B cell (primary cell): ENCODE measurements at regions not wholly inside any gene's neighbourhood (a gene's known extent, or its start where the extent isn't known, plus 50 kb on each side); places are given as distances from the start of the nearest gene placed in this dataset.

ENCODE experiments used
- ATAC-seq: fragments of 200-7000 bp; cut with Tn5 transposase; one replicate; pipeline ENCODE4 v1.10.0; 2021; ENCODE audit warnings: low read depth, mild to moderate bottlenecking, moderate number of reproducible peaks, moderate library complexity
- CTCF ChIA-PET: fragments of 350-600 bp; sonication (Branson Sonifier 250); formaldehyde crosslinking; loops from one replicate; lab custom pipeline; 2021; ENCODE audit warnings: antibody characterized with exemption, inconsistent platforms; lab: Charles Lee
- POLR2A ChIA-PET: fragments of 350-600 bp; sonication (Branson Sonifier 250); formaldehyde crosslinking; loops from one replicate; lab custom pipeline; 2021; ENCODE audit warnings: antibody characterized with exemption; lab: Charles Lee
- DNase-seq: peaks from one replicate; pipeline ENCODE4 v3.0.0; 2013
- H2AFZ ChIP-seq: 2 replicates; pipeline ENCODE4 v1.6.1; 2012; ENCODE audit warnings: mild to moderate bottlenecking, low read depth, low read length; ENCODE audit not compliant: insufficient read depth, poor library complexity, severe bottlenecking
- H3K27ac ChIP-seq, 2 donors: 1 replicate in 1 of 2; 2 replicates in 1 of 2; pipeline ENCODE4 v1.5.1; 2012 to 2013; ENCODE audit warnings: low read length in 2 of 2, mild to moderate bottlenecking in 2 of 2, moderate library complexity in 1 of 2
- H3K27me3 ChIP-seq, 4 experiments: fragments of 200-600 bp in 1 of 4; sonication (generic) in 1 of 4; replicated peaks in 1 of 4; 1 replicate in 2 of 4; 2 replicates in 2 of 4; pipeline versions ENCODE4 v1.6.1 to v1.7.0; 2013 to 2016; ENCODE audit warnings: low read length in 3 of 4, mild to moderate bottlenecking in 2 of 4, mixed read lengths in 1 of 4, moderate library complexity in 1 of 4; ENCODE audit not compliant: insufficient read depth in 4 of 4, control insufficient read depth in 3 of 4; ENCODE audit errors: control extremely low read depth in 1 of 4
- H3K36me3 ChIP-seq, 2 experiments: replicated peaks in 1 of 2; 1 replicate in 1 of 2; 2 replicates in 1 of 2; pipeline versions ENCODE4 v1.6.1 to v1.7.1; 2013; ENCODE audit warnings: low read length in 1 of 2; ENCODE audit not compliant: insufficient read depth in 2 of 2, control insufficient read depth in 1 of 2; ENCODE audit errors: control extremely low read depth in 1 of 2, extremely low read depth in 1 of 2
- H3K4me1 ChIP-seq, 2 donors: fragments of 200-600 bp in 1 of 2; sonication (generic) in 1 of 2; 1 replicate in 1 of 2; 2 replicates in 1 of 2; pipeline versions ENCODE4 v1.5.1 to v1.6.1; 2013 to 2017; ENCODE audit warnings: low read length in 2 of 2; ENCODE audit not compliant: control insufficient read depth in 2 of 2, insufficient read depth in 2 of 2
- H3K4me2 ChIP-seq: replicated peaks from 2 replicates; pipeline ENCODE3; 2012; ENCODE audit warnings: mild to moderate bottlenecking, low read depth, low read length; ENCODE audit not compliant: poor library complexity, severe bottlenecking
- H3K4me3 ChIP-seq, 5 experiments: fragments of 200-600 bp in 1 of 5; sonication (generic) in 1 of 5; 1 replicate in 3 of 5; 2 replicates in 2 of 5; pipeline versions ENCODE4 v1.5.1 to v1.7.0; 2011 to 2016; ENCODE audit warnings: low read length in 4 of 5, mild to moderate bottlenecking in 4 of 5, low read depth in 2 of 5, control low read depth in 1 of 5, moderate library complexity in 1 of 5; ENCODE audit not compliant: insufficient read depth in 1 of 5; ENCODE audit errors: control extremely low read depth in 1 of 5, extremely low read depth in 1 of 5
- H3K79me2 ChIP-seq: fragments of 200-600 bp; sonication (generic); one replicate; pipeline ENCODE4 v1.6.0; 2016; ENCODE audit warnings: low read length; ENCODE audit not compliant: control insufficient read depth, insufficient read depth
- H3K9ac ChIP-seq: fragments of 200-600 bp; sonication (generic); 2 replicates; pipeline ENCODE4 v1.6.1; 2017; ENCODE audit warnings: mild to moderate bottlenecking, low read length, moderate library complexity
- H3K9me3 ChIP-seq, 3 donors: one replicate each; pipeline versions ENCODE4 v1.6.1 to v1.7.1; 2013; ENCODE audit warnings: low read length in 2 of 3; ENCODE audit not compliant: control insufficient read depth in 2 of 3, insufficient read depth in 1 of 3; ENCODE audit errors: control extremely low read depth in 1 of 3
- H4K20me1 ChIP-seq: 2 replicates; pipeline ENCODE4 v1.6.0; 2012; ENCODE audit warnings: mild to moderate bottlenecking, low read length; ENCODE audit not compliant: insufficient read depth, control insufficient read depth, poor library complexity, severe bottlenecking
- H3K27ac Mint-ChIP-seq: one replicate; pipeline ENCODE4 v1.8.0; 2021; ENCODE audit warnings: mixed read lengths
- H3K27me3 Mint-ChIP-seq: one replicate; pipeline ENCODE4 v1.8.0; 2021; ENCODE audit warnings: mixed read lengths
- H3K4me1 Mint-ChIP-seq: one replicate; pipeline ENCODE4 v1.8.0; 2021; ENCODE audit warnings: mixed read lengths
- H3K4me3 Mint-ChIP-seq: one replicate; pipeline ENCODE4 v1.8.0; 2021; ENCODE audit warnings: mixed read lengths
- H3K9me3 Mint-ChIP-seq: one replicate; pipeline ENCODE4 v1.8.0; 2022; ENCODE audit warnings: mixed read lengths; ENCODE audit not compliant: insufficient read depth
- EZH2 ChIP-seq: IDR thresholded peaks from 2 replicates; pipeline ENCODE4 v1.6.1; 2012; ENCODE audit warnings: borderline replicate concordance, low read depth, mild to moderate bottlenecking, moderate library complexity, low read length; ENCODE audit not compliant: insufficient read depth, poor library complexity, severe bottlenecking
- WGBS: methylation state at CpG from one replicate; pipeline ENCODE4 v1.1.5; 2013; ENCODE audit warnings: missing lambda C conversion rate; ENCODE audit not compliant: insufficient coverage; 5-methylcytosine and 5-hydroxymethylcytosine counted together
- intact Hi-C: fragments of 100-400 bp; cut with micrococcal nuclease; formaldehyde crosslinking; loops from one replicate; pipeline ENCODE4 v1.10.0; 2022
- TF ChIP-seq, protein P1 (sequence below): fragments of 200-600 bp; IDR thresholded peaks from one replicate; pipeline ENCODE4 v1.8.0; 2022; ENCODE audit warnings: antibody characterized with exemption, mild to moderate bottlenecking

DNA sequence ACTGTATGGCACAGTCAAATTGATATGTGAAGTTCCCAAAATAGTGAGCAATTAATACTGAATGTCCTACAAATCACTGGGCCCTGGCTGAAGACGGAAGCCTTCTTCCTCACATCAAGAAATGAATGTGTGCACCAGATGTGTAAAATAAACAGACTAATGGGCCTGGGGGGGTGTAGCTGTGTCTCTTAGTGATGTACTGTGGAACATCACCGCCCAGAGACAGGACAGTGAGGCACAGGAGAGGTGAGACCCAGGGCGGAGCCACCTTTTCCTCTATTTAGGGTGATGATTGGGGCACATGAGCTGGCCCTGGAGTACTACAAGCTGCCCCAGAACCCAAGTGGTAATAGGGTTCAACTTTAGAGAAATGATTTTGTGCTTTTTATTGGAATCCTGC is 368.5 kb upstream of the ARID1B start:
- H3K27me3 Mint-ChIP-seq = peaks cover 4% of the 10 kb centered on the region
- H3K36me3 ChIP-seq = no peaks in the 10 kb centered on the region
- H3K27ac ChIP-seq = no peak overlapping the region
- no peak overlapping the region for H2AFZ ChIP-seq
- no peak overlapping the region for H3K4me3 ChIP-seq
- H3K4me1 Mint-ChIP-seq = no peaks in the 10 kb centered on the region
- H3K4me3 Mint-ChIP-seq = no peak overlapping the region
- no peak for DNase-seq
- no peaks in the 10 kb centered on the region for H3K27me3 ChIP-seq
- CTCF ChIA-PET = interaction anchor here (0.6 kb wide), 1 partner anchor 592 kb away, joined by 3 read pairs; no protein-coding TSS in a partner anchor
- no peaks in the 10 kb centered on the region for H3K4me1 ChIP-seq
- no peak for ATAC-seq
- POLR2A ChIA-PET = no interaction called here
- WGBS = 85% methylated on average over 2 of the region's 3 CpGs
- peaks cover 0 to 3% (median 3%) of the 10 kb centered on the region in 3 donors for H3K9me3 ChIP-seq
- H4K20me1 ChIP-seq = no peaks in the 10 kb centered on the region
- H3K9ac ChIP-seq = no peak overlapping the region
- TF ChIP-seq EZH2 = no peak
- intact Hi-C loops = no loop called here
- H3K79me2 ChIP-seq = no peaks in the 10 kb centered on the region
- no peak overlapping the region for H3K27ac Mint-ChIP-seq
- no peak overlapping the region for H3K4me2 ChIP-seq
- H3K9me3 Mint-ChIP-seq = no peaks in the 10 kb centered on the region

DNA sequence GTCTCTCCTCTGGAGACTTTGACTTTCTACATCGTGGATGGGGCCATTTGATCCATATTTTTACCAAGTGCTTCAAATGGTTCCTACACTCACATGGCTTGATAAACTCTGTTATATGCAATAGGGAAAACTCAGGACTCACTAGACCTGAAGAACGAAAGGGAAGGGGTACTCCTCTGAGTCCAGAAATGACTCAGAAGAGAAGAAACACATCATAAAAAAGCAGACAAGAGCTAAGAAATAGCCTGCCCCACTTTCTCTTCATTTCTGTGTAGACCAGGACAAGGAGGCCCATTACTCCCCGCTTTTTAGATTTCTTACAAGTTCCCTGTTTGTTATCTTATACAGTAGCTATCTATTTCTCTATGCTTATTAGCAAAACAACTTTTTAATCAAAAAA is 369.8 kb upstream of the ARID1B start:
- no CpG with 5 or more reads among the region's 3 CpGs for WGBS
- H3K27ac ChIP-seq = no peak overlapping the region
- ChIA-PET POLR2A (interaction anchor here (0.6 kb wide), 1 partner anchor 253 kb away, joined by 3 read pairs; no protein-coding TSS in a partner anchor), CTCF (no interaction called here)
- ATAC-seq = no peak
- Mint-ChIP-seq H3K27me3 (peaks cover 4% of the 10 kb centered on the region), H3K4me1 (no peaks in the 10 kb centered on the region), H3K27ac (no peak overlapping the region), H3K9me3 (peaks cover 7% of the 10 kb centered on the region), H3K4me3 (no peak overlapping the region)
- no peak overlapping the region for H2AFZ ChIP-seq
- TF ChIP-seq, protein P1, sequence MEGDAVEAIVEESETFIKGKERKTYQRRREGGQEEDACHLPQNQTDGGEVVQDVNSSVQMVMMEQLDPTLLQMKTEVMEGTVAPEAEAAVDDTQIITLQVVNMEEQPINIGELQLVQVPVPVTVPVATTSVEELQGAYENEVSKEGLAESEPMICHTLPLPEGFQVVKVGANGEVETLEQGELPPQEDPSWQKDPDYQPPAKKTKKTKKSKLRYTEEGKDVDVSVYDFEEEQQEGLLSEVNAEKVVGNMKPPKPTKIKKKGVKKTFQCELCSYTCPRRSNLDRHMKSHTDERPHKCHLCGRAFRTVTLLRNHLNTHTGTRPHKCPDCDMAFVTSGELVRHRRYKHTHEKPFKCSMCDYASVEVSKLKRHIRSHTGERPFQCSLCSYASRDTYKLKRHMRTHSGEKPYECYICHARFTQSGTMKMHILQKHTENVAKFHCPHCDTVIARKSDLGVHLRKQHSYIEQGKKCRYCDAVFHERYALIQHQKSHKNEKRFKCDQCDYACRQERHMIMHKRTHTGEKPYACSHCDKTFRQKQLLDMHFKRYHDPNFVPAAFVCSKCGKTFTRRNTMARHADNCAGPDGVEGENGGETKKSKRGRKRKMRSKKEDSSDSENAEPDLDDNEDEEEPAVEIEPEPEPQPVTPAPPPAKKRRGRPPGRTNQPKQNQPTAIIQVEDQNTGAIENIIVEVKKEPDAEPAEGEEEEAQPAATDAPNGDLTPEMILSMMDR = no peak
- no peak for TF ChIP-seq EZH2
- no peak overlapping the region for H3K9ac ChIP-seq
- no peaks in the 10 kb centered on the region for H3K27me3 ChIP-seq
- no peak overlapping the region for H3K4me3 ChIP-seq
- H4K20me1 ChIP-seq = no peaks in the 10 kb centered on the region
- no peak for DNase-seq
- no peak overlapping the region for H3K4me2 ChIP-seq
- no peaks in the 10 kb centered on the region for H3K36me3 ChIP-seq
- peaks cover 1 to 4% (median 3%) of the 10 kb centered on the region in 3 donors for H3K9me3 ChIP-seq
- intact Hi-C loops = no loop called here
- no peaks in the 10 kb centered on the region for H3K4me1 ChIP-seq
- H3K79me2 ChIP-seq = no peaks in the 10 kb centered on the region
